ENCODE measurements at regions not wholly inside any gene's neighbourhood (a gene's known extent, or its start where the extent isn't known, plus 50 kb on each side); places are given as distances from the start of the nearest gene placed in this dataset.

- H3K4me2 ChIP-seq: no peak overlapping the region
Observed at GRCh38 chrX:27878862-27879261, 71.1 kb downstream of the MAGEB10 start.

More at GRCh38 chrX:27878862-27879261, 71.1 kb downstream of the MAGEB10 start:
- CTCF ChIA-PET: no interaction called here
- Histone ChIP-seq H3K27me3 (ENCODE audit: insufficient read depth) (no peaks in the 10 kb centered on the region; the same call in 1 of the 2 replicates), H3K4me3 (ENCODE audit: low read depth in 2 of 2, low read length in 1 of 2) (no peak overlapping the region), H3K4me1 (ENCODE audit: control insufficient read depth in 1 of 2, insufficient read depth in 2 of 2, low read depth in 1 of 2, low read length in 1 of 2) (no peaks in the 10 kb centered on the region), H4K20me1 (ENCODE audit: insufficient read depth) (no peaks in the 10 kb centered on the region), H2AFZ (ENCODE audit: low read depth) (no peak overlapping the region), H3K36me3 (replicated peaks in 1 of 2; ENCODE audit: control insufficient read depth in 1 of 2, insufficient read depth in 2 of 2, low read length in 1 of 2) (no peaks in the 10 kb centered on the region), H3K27ac (ENCODE audit: low read depth in 2 of 2, low read length in 1 of 2) (no peak overlapping the region), H3F3A (replicated peaks; ENCODE audit: insufficient read depth) (no peaks in the 10 kb centered on the region), H3K9me3 (no peaks in the 10 kb centered on the region), H3K9ac (no peak overlapping the region), H3K9me2 (peaks cover 4% of the 10 kb centered on the region; the same call in 1 of the 2 replicates), H3K79me2 (ENCODE audit: insufficient read depth) (no peaks in the 10 kb centered on the region)
- POLR2A ChIA-PET: no interaction called here
- 12% methylated on average over 1 of the region's 1 CpG for WGBS (ENCODE audit: low lambda C conversion rate)
- TF ChIP-seq RXRA (IDR thresholded peaks at IDR 0.05; ENCODE audit: borderline replicate concordance, low read depth): no peak
- TF ChIP-seq USF2 (IDR thresholded peaks at IDR 0.05; ENCODE audit: borderline replicate concordance, low read depth, low read length): no peak
- no peak for TF ChIP-seq RCOR1 (IDR thresholded peaks at IDR 0.05; ENCODE audit: low read length)
- no peak for TF ChIP-seq TEAD4 (IDR thresholded peaks at IDR 0.05; ENCODE audit: borderline replicate concordance, insufficient read depth)
- no peak for TF ChIP-seq NFIC (IDR thresholded peaks at IDR 0.05; ENCODE audit: borderline replicate concordance)
- DNase-seq: no peak
